ENCODE measurements at regions not wholly inside any gene's neighbourhood (a gene's known extent, or its start where the extent isn't known, plus 50 kb on each side); places are given as distances from the start of the nearest gene placed in this dataset.

GRCh38 chr20:62563561-62563960 is 78.7 kb upstream of the SLCO4A1 start:
- DNase-seq: no peak

- DNase-seq: no peak
These were observed 77.7 kb upstream of the SLCO4A1 start for GRCh38 chr20:62564456-62565245.

GRCh38 chr20:62566266-62566665 is 76.0 kb upstream of the SLCO4A1 start:
- DNase-seq: no peak

GRCh38 chr20:62566771-62567170 is 75.5 kb upstream of the SLCO4A1 start:
- DNase-seq: no peak

GRCh38 chr20:62567246-62568044 is 74.9 kb upstream of the SLCO4A1 start:
- no peak for DNase-seq

- DNase-seq: no peak
These were observed 74.3 kb upstream of the SLCO4A1 start for GRCh38 chr20:62568045-62568389.

- DNase-seq: no peak
These were observed 72.7 kb upstream of the SLCO4A1 start for GRCh38 chr20:62569615-62570014.

GRCh38 chr20:62570403-62570802 is 71.9 kb upstream of the SLCO4A1 start:
- DNase-seq: no peak

GRCh38 chr20:62570897-62571668 is 71.2 kb upstream of the SLCO4A1 start:
- no peak for DNase-seq

- DNase-seq: no peak
These were observed 70.5 kb upstream of the SLCO4A1 start for GRCh38 chr20:62571669-62572344.

GRCh38 chr20:62572980-62573379 is 69.3 kb upstream of the SLCO4A1 start:
- no peak for DNase-seq

GRCh38 chr20:62573817-62574216 is 68.5 kb upstream of the SLCO4A1 start:
- no peak for DNase-seq

GRCh38 chr20:62574230-62574993 is 67.9 kb upstream of the SLCO4A1 start:
- DNase-seq: no peak

- no peak for DNase-seq
These were observed 66.2 kb upstream of the SLCO4A1 start for GRCh38 chr20:62575976-62576722.

- no peak for DNase-seq
These were observed 65.4 kb upstream of the SLCO4A1 start for GRCh38 chr20:62576815-62577489.

GRCh38 chr20:62577490-62577836 is 64.8 kb upstream of the SLCO4A1 start:
- DNase-seq: no peak

- DNase-seq: no peak
These were observed 63.9 kb upstream of the SLCO4A1 start for GRCh38 chr20:62578294-62578897.

GRCh38 chr20:62580052-62580451 is 62.3 kb upstream of the SLCO4A1 start:
- no peak for DNase-seq

GRCh38 chr20:62580733-62581132 is 61.6 kb upstream of the SLCO4A1 start:
- DNase-seq: no peak

GRCh38 chr20:62581308-62581707 is 61.0 kb upstream of the SLCO4A1 start:
- DNase-seq: no peak

GRCh38 chr20:62581806-62582205 is 60.5 kb upstream of the SLCO4A1 start:
- DNase-seq: no peak
